Ammon's horn (tissue), 1 donor: ENCODE measurements at regions not wholly inside any gene's neighbourhood (a gene's known extent, or its start where the extent isn't known, plus 50 kb on each side); places are given as distances from the start of the nearest gene placed in this dataset.
A peak's percentile ranks its signal among the peaks of the same experiment; 100 is the strongest.

ENCODE experiments used
- DNase-seq: peaks from one replicate; pipeline ENCODE4 v3.0.0-alpha.2; 2016; ENCODE audit warnings: low spot score

GRCh38 chr15:62749036-62749815 is 293.3 kb upstream of the TPM1 start:
- DNase-seq = peak; percentile 83

- DNase-seq = no peak
Measured at GRCh38 chr15:62750471-62750870, 292.1 kb upstream of the TPM1 start.

- no peak for DNase-seq
Measured at GRCh38 chr15:62752657-62753517, 289.7 kb upstream of the TPM1 start.

DNA sequence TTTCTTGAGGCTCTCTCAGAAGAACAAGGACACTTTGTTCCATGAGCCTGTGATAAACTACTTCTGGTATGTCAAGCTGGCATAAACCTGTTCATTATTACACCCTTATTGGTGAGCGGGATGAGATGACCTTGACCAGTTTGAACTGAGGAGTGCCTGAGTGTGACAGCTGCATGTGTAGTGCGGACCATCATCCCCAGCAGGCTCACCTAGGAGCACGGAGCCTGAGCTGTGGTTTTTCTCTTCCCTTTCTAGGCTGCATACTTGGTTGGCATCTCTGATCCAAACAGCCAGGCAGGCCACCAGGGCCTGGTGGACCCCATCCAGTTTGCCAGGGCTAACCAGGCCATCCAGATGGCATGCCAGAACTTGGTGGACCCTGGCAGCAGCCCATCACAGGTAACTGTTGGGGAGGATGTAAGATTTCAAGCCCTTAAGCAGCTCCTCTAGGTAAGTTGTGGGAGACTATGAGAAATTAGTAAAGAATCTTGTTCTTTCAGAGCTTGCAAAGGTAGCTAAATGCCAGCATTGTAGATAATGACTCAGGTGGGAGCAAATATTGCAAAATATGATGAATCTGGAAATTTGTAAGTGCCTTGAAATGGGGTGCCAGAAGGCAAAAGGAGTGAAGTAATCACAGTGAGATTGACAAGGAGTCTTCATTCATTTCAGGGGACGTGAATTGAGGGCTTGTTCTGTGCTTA is 288.9 kb upstream of the TPM1 start:
- no peak for DNase-seq

- peak; percentile 75 for DNase-seq
Measured at GRCh38 chr15:62756326-62756994, 286.1 kb upstream of the TPM1 start.

DNA sequence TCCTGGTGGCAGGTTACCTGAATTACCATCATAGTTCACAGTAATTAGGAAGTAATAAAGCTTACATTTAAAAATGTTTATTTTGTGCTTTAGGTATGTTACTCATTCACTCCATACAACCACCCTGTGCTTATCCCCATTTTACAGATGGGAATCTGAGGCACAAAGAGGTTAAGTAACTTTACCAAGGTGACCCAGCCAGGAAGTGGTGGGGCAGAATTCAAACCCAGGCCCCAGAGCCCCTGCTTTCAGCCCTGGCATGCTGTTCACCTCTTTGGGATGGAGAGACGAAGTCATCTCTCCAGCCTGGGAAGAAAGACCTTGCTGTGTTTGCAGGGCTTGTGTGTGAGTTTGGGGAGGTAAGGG is 285.6 kb upstream of the TPM1 start:
- DNase-seq = no peak

DNA sequence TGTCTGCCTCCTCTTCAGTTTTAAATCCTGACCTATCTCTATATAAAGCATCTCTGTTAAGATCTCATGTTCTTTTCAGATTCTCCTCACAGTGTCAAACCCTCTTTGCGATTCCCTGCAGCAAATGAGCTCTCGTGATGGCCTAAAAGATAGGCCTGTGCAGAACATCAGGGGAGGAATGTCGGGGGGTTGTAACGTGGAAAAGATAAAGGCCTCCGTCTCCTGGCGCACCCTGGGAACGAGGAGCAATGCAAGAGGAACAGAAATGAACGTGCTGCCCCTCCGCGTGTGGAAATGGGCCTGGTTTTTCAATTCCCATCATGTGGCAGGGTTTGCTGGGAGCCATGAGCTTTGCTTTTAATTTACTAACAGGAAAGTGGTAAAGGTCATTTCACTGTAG is 285.0 kb upstream of the TPM1 start:
- DNase-seq = no peak

DNA sequence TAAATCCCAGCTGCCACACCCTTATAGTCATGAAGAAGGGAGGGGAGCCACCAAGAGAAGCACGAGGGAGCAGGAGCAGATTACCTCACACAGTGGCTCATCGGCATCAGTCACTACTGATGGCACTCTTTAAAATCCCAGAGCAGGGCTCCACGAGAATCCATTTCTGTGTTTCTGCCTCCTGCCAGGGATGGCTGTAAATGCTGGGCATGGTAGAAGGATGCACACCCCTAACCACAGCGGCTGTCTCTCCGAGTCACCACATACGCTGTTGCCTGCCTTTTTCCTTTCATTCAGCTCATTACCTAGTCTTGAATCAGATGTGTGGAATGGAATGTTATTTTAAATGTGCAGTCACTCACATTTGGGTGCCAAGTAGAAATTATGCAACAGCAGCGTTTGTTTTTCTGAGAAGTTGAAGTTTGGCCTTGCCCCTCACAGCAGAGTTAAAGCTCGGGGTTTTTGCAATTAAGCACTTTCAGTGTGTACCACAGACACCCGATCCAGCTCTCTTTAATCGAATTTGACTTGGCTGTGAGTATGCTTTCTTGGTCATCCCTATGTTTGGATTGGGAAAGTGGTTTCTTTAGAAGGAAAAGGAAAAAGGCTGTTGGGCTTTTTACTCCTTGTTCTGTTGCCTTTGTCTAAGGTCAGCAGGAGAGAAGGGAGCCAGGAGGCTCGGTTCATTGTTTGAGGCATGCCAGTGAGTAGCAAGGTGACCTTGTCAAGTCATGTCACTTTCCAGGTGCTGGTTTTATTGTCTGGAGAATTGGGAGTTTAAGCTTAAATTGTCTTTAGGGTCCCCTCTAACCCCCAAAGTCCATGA is 284.2 kb upstream of the TPM1 start:
- DNase-seq = peak; percentile 47

- DNase-seq = no peak
Measured at GRCh38 chr15:62758952-62759349, 283.6 kb upstream of the TPM1 start.

- no peak for DNase-seq
Measured at GRCh38 chr15:62760538-62760937, 282.0 kb upstream of the TPM1 start.

- no peak for DNase-seq
Measured at GRCh38 chr15:62765916-62766315, 276.6 kb upstream of the TPM1 start.

DNA sequence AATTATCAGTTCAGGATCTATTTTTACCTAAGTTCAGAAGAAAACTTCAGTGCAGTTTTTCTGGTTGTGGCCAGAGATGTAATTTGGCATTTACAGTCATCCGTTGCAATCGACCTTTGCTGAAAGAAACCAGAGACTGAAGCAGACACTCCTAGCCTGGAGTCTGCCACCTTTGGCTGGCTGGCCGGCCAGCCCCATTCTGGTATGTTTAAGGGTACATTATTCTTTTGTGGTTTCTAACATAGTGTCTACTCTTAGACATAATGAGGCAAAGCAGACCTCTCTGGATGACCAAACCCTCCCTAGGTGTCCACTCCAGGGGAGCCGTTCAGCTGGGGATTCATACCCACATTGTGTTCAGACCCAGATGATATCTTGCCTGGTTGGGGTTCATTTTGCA is 275.9 kb upstream of the TPM1 start:
- no peak for DNase-seq

GRCh38 chr15:62769604-62770003 is 272.9 kb upstream of the TPM1 start:
- DNase-seq = no peak

DNA sequence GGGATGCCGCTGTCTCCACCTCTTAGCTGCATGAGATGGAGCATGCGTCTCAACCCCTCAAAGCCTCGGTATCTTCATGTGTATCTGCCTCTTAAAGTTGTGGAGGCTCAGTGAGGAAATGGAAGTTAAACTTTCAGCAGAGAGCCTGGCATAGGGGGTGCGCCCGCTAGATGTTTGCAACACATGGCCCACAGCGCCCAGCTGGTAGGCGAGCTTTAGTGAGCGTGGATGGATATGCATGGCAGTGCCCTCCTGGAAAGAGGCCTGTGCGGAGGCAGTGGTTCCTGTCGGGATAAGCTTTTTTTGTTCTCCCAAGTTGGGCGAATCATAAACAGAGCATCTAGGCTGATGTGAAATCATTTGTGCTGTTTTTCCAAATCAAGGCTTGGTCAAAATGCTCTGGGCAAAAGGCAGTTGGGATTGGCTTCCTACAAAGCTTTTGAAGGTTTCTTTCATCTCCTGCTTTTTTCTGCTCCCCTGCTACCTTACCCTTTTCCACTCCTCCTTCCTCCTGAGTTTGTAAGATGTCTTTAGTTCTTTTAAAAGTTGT is 272.4 kb upstream of the TPM1 start:
- DNase-seq = peak; percentile 60

DNA sequence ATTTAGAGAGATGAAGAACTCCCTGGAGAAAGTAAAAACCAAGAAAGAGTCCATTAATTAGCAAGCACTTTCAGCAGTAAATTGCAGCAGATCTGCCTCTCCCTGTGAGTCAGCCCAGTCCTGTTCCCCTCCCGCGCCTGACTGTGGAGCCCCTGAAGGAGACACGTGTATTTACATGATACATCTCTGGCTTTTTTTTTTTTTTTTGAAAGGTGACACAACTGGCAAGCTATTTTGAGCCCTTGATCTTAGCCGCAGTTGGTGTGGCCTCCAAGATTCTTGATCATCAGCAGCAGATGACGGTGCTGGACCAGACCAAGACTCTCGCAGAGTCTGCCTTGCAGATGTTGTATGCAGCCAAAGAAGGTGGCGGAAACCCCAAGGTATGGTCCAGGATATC is 271.8 kb upstream of the TPM1 start:
- DNase-seq = no peak

GRCh38 chr15:62771234-62771633 is 271.3 kb upstream of the TPM1 start:
- DNase-seq = no peak

GRCh38 chr15:62773369-62774165 is 269.0 kb upstream of the TPM1 start:
- DNase-seq = no peak

DNA sequence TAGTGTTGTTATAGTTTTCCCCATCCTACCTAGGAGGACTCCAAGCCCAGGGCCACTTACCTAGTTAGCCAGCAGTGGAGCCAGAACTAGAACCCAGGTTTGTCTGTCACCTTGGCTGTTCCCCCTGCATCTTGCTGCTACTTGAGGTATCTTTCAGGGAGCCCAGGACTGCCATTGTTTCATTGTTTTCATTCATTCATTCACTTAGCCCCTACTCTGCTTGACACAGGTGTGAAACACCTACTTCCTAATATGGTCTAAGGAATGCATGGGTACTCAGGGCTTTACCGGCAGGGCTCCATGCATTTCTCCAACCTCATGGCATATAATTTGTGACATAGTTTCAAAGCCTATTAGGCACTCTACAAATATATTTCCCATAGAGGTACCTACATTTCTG is 266.6 kb upstream of the TPM1 start:
- no peak for DNase-seq

GRCh38 chr15:62777671-62778070 is 264.9 kb upstream of the TPM1 start:
- DNase-seq = no peak
